Smooth muscle cell (in vitro differentiated cells): ENCODE measurements at regions not wholly inside any gene's neighbourhood (a gene's known extent, or its start where the extent isn't known, plus 50 kb on each side); places are given as distances from the start of the nearest gene placed in this dataset.

ENCODE experiments used
- DNase-seq: peaks from one replicate; lab custom pipeline; 2025; ENCODE audit not compliant: unreplicated experiment; lab: John Stamatoyannopoulos, UW
- H2AFZ ChIP-seq: fragments of 200-600 bp; sonication (generic); 2 replicates; pipeline ENCODE4 v1.6.0; 2016; ENCODE audit warnings: antibody characterized with exemption, low read depth, mild to moderate bottlenecking
- H3F3A ChIP-seq: fragments of 200-600 bp; sonication (generic); 2 replicates; pipeline ENCODE4 v1.6.0; 2017; ENCODE audit warnings: antibody characterized with exemption, low read depth
- H3K27ac ChIP-seq: fragments of 200-600 bp; sonication (generic); 2 replicates; pipeline ENCODE4 v1.5.1; 2016; ENCODE audit warnings: low read depth, mild to moderate bottlenecking
- H3K27me3 ChIP-seq: fragments of 200-600 bp; sonication (generic); 2 replicates; pipeline ENCODE4 v1.6.1; 2016; ENCODE audit warnings: low read depth, mild to moderate bottlenecking
- H3K36me3 ChIP-seq: fragments of 200-600 bp; sonication (generic); 2 replicates; pipeline ENCODE4 v1.5.1; 2016; ENCODE audit warnings: low read depth
- H3K4me1 ChIP-seq: fragments of 200-600 bp; sonication (generic); 2 replicates; pipeline ENCODE4 v1.5.1; 2016; ENCODE audit warnings: low read depth
- H3K4me2 ChIP-seq: fragments of 200-600 bp; sonication (generic); 2 replicates; pipeline ENCODE4 v1.6.0; 2016; ENCODE audit warnings: mild to moderate bottlenecking
- H3K4me3 ChIP-seq: fragments of 200-600 bp; sonication (generic); 2 replicates; pipeline ENCODE4 v1.5.1; 2016; ENCODE audit warnings: mild to moderate bottlenecking
- H3K79me2 ChIP-seq: fragments of 200-600 bp; sonication (generic); 2 replicates; pipeline ENCODE4 v1.6.0; 2016; ENCODE audit warnings: low read depth, mild to moderate bottlenecking
- H3K9ac ChIP-seq: fragments of 200-600 bp; sonication (generic); 2 replicates; pipeline ENCODE4 v1.6.0; 2016; ENCODE audit warnings: low read depth
- H3K9me3 ChIP-seq: fragments of 200-600 bp; sonication (generic); replicated peaks from 2 replicates; pipeline ENCODE4 v1.5.1; 2016; ENCODE audit warnings: low read depth
- H4K20me1 ChIP-seq: fragments of 200-600 bp; sonication (generic); 2 replicates; pipeline ENCODE4 v1.6.0; 2016; ENCODE audit warnings: low read depth
- whole genome bisulfite sequencing: methylation state at CpG from one replicate; pipeline ENCODE4 v1.1.7; 2016; ENCODE audit warnings: low lambda C conversion rate; 5-methylcytosine and 5-hydroxymethylcytosine counted together
- TF ChIP-seq, protein P1 (sequence below): fragments of 200-600 bp; sonication (generic); IDR thresholded peaks from 2 replicates; pipeline ENCODE4 v1.5.1; 2017; ENCODE audit warnings: borderline replicate concordance, mild to moderate bottlenecking, antibody characterized with exemption; ENCODE audit not compliant: insufficient read depth, poor library complexity, severe bottlenecking

DNA sequence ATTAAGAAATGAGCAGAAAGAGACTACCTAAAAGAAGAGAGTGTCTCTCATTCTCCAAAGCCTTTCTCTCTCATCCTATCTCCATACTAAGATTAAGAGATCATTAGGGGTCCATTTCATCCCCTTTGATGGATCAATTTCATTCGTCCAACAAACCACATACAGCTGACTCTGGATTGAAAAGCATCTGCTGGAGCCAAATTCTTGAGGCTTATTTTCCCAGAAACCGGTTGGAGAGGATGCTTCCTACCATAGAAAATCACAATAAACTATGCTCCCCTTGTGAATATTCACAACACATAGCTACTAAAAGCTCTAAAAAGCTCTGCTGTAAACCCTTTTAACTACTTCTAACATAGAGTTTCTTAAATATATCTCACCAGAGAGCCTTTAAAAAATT lies 755.0 kb upstream of the ZNF608 start:
- DNase-seq: no peak

DNA sequence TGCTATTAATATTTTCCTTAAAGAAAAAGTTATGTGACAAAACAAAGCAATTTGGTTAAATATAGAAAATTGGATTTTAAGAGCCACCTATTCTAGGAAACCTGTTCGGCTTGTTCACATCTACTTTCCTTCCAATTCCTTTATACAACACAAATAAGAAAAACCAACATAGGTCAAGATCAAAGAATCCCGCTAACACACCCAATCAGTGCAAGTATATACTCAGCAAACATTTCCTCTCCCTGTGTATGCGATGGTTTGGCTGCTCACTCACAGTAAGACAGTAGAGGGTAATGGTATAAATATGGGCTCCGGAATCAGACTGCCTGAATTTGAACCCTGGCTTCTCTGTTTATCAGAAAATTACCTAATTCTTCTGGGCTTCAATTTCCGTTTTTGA lies 757.5 kb upstream of the ZNF608 start:
- no peak overlapping the region for H3K4me2 ChIP-seq
- H3K4me3 ChIP-seq: no peak overlapping the region
- H3F3A ChIP-seq: peaks cover 4% of the 10 kb centered on the region
- WGBS: 86% methylated on average over 5 of the region's 5 CpGs
- no peaks in the 10 kb centered on the region for H3K36me3 ChIP-seq
- no peaks in the 10 kb centered on the region for H4K20me1 ChIP-seq
- peaks cover 8% of the 10 kb centered on the region for H3K4me1 ChIP-seq
- no peak for DNase-seq
- H3K27me3 ChIP-seq: no peaks in the 10 kb centered on the region
- no peak overlapping the region for H3K27ac ChIP-seq
- no peaks in the 10 kb centered on the region for H3K79me2 ChIP-seq
- TF ChIP-seq, protein P1, sequence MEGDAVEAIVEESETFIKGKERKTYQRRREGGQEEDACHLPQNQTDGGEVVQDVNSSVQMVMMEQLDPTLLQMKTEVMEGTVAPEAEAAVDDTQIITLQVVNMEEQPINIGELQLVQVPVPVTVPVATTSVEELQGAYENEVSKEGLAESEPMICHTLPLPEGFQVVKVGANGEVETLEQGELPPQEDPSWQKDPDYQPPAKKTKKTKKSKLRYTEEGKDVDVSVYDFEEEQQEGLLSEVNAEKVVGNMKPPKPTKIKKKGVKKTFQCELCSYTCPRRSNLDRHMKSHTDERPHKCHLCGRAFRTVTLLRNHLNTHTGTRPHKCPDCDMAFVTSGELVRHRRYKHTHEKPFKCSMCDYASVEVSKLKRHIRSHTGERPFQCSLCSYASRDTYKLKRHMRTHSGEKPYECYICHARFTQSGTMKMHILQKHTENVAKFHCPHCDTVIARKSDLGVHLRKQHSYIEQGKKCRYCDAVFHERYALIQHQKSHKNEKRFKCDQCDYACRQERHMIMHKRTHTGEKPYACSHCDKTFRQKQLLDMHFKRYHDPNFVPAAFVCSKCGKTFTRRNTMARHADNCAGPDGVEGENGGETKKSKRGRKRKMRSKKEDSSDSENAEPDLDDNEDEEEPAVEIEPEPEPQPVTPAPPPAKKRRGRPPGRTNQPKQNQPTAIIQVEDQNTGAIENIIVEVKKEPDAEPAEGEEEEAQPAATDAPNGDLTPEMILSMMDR: no peak
- no peak overlapping the region for H2AFZ ChIP-seq
- H3K9ac ChIP-seq: no peak overlapping the region
- H3K9me3 ChIP-seq: no peaks in the 10 kb centered on the region

More for the DNA sequence above, 755.0 kb upstream of the ZNF608 start:
- TF ChIP-seq, protein P1: no peak
- H3K4me2 ChIP-seq: peak overlapping the region; percentile 7
- no peaks in the 10 kb centered on the region for H4K20me1 ChIP-seq
- peaks cover 4% of the 10 kb centered on the region for H3F3A ChIP-seq
- peaks cover 26% of the 10 kb centered on the region for H3K4me1 ChIP-seq
- H3K27ac ChIP-seq: no peak overlapping the region
- no peak overlapping the region for H3K4me3 ChIP-seq
- WGBS: 39% methylated on average over 2 of the region's 2 CpGs
- no peak overlapping the region for H3K9ac ChIP-seq
- no peaks in the 10 kb centered on the region for H3K79me2 ChIP-seq
- no peaks in the 10 kb centered on the region for H3K36me3 ChIP-seq
- no peaks in the 10 kb centered on the region for H3K27me3 ChIP-seq
- H2AFZ ChIP-seq: peak overlapping the region; percentile 43
- H3K9me3 ChIP-seq: no peaks in the 10 kb centered on the region

DNA sequence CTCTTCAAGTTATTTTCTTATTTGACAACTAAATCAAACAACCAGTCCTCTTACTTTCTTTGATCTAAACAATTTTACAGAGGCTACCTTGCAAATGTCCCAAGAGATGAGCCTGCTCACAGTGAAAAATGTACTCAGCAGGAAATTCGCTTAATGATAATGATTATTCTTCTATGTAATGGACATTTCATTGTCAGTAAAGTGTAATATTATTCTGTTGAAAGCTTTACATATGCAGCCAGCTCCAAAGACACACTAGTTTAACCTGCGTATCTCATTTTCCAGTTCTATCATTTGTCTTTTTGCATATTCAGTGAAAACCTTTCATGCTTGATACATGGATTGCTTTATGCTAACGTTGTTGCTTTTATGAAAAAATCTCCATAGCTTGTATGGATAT lies 758.7 kb upstream of the ZNF608 start:
- H3K4me1 ChIP-seq: peaks cover 8% of the 10 kb centered on the region
- H4K20me1 ChIP-seq: no peaks in the 10 kb centered on the region
- no peak overlapping the region for H2AFZ ChIP-seq
- peaks cover 4% of the 10 kb centered on the region for H3F3A ChIP-seq
- H3K27ac ChIP-seq: no peak overlapping the region
- H3K79me2 ChIP-seq: no peaks in the 10 kb centered on the region
- H3K4me3 ChIP-seq: no peak overlapping the region
- no peaks in the 10 kb centered on the region for H3K27me3 ChIP-seq
- no peak overlapping the region for H3K9ac ChIP-seq
- TF ChIP-seq, protein P1: no peak
- no peaks in the 10 kb centered on the region for H3K9me3 ChIP-seq
- H3K36me3 ChIP-seq: no peaks in the 10 kb centered on the region
- DNase-seq: no peak
- H3K4me2 ChIP-seq: no peak overlapping the region
- 98% methylated on average over 3 of the region's 3 CpGs for WGBS

DNA sequence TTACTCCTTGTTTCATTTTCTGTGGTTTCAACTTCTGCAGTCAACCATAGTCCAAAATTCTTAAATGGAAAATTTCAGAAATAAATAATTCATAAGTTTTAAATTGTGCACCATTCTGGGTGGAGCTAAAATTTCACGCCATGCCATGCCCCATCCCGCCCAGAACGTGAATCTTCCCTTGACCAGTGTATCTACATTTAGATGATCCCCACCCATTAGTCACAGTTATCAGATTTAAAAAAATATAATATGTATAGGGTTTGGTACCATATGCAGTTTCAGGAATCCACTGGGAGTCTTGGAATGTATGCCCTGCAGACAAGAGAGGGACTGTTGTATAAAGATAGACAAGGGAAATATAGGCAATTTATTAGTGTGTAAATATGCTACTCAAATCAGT lies 759.7 kb upstream of the ZNF608 start:
- H3K9ac ChIP-seq: no peak overlapping the region
- no peaks in the 10 kb centered on the region for H3K36me3 ChIP-seq
- no peak overlapping the region for H3K27ac ChIP-seq
- peaks cover 7% of the 10 kb centered on the region for H3K4me1 ChIP-seq
- TF ChIP-seq, protein P1: no peak
- H2AFZ ChIP-seq: no peak overlapping the region
- H4K20me1 ChIP-seq: no peaks in the 10 kb centered on the region
- WGBS: 97% methylated on average over 3 of the region's 3 CpGs
- H3K9me3 ChIP-seq: no peaks in the 10 kb centered on the region
- H3K79me2 ChIP-seq: no peaks in the 10 kb centered on the region
- H3K27me3 ChIP-seq: no peaks in the 10 kb centered on the region
- H3K4me3 ChIP-seq: no peak overlapping the region
- no peak overlapping the region for H3K4me2 ChIP-seq
- H3F3A ChIP-seq: peaks cover 3% of the 10 kb centered on the region
- no peak for DNase-seq
